H9 (cell line): ENCODE measurements at regions not wholly inside any gene's neighbourhood (a gene's known extent, or its start where the extent isn't known, plus 50 kb on each side); places are given as distances from the start of the nearest gene placed in this dataset.

Experiments
- DNase-seq: peaks from one replicate; pipeline ENCODE4 v3.0.0-alpha.2; 2017
- H2AFZ ChIP-seq: one replicate; pipeline ENCODE4 v1.6.1; 2013; ENCODE audit warnings: mild to moderate bottlenecking, low read length, control low read depth, moderate library complexity
- H2AK5ac ChIP-seq: 2 replicates; pipeline ENCODE4 v1.6.1; 2013; ENCODE audit warnings: low read length, control low read depth, mixed read lengths; ENCODE audit not compliant: insufficient read length
- H2BK120ac ChIP-seq: one replicate; pipeline ENCODE4 v1.6.1; 2013; ENCODE audit warnings: low read depth, mild to moderate bottlenecking, low read length, control low read depth, inconsistent platforms; ENCODE audit not compliant: poor library complexity, severe bottlenecking
- H2BK12ac ChIP-seq: 2 replicates; pipeline ENCODE4 v1.6.1; 2013; ENCODE audit warnings: low read length, control low read depth, mixed read lengths, low read depth; ENCODE audit not compliant: insufficient read length
- H2BK15ac ChIP-seq: 2 replicates; pipeline ENCODE4 v1.6.1; 2013; ENCODE audit warnings: low read depth, low read length, control low read depth
- H2BK20ac ChIP-seq: one replicate; pipeline ENCODE4 v1.6.1; 2013; ENCODE audit warnings: low read depth, mild to moderate bottlenecking, low read length, control low read depth, inconsistent platforms; ENCODE audit not compliant: poor library complexity, severe bottlenecking
- H2BK5ac ChIP-seq: 2 replicates; pipeline ENCODE4 v1.6.1; 2013; ENCODE audit warnings: low read length, control low read depth, mixed read lengths; ENCODE audit not compliant: insufficient read length
- H3K14ac ChIP-seq: 2 replicates; pipeline ENCODE4 v1.6.1; 2013; ENCODE audit warnings: low read length, control low read depth; ENCODE audit not compliant: insufficient read depth
- H3K18ac ChIP-seq: 2 replicates; pipeline ENCODE4 v1.6.1; 2013; ENCODE audit warnings: low read depth, mild to moderate bottlenecking, mixed read lengths, low read length, control low read depth; ENCODE audit not compliant: insufficient read length
- H3K23ac ChIP-seq: 2 replicates; pipeline ENCODE4 v1.6.1; 2013; ENCODE audit warnings: low read length, control low read depth, mixed read lengths, low read depth; ENCODE audit not compliant: insufficient read length
- H3K23me2 ChIP-seq: 2 replicates; pipeline ENCODE4 v1.6.1; 2013; ENCODE audit warnings: low read depth, mild to moderate bottlenecking, mixed read lengths, low read length, control low read depth; ENCODE audit not compliant: insufficient read length, poor library complexity, severe bottlenecking
- H3K27ac ChIP-seq: 2 replicates; pipeline ENCODE4 v1.5.1; 2013; ENCODE audit warnings: low read length, control low read depth, mixed read lengths, low read depth; ENCODE audit not compliant: insufficient read length
- H3K27me3 ChIP-seq: 2 replicates; pipeline ENCODE4 v1.6.1; 2013; ENCODE audit warnings: low read length, control low read depth, inconsistent platforms; ENCODE audit not compliant: insufficient read depth
- H3K4ac ChIP-seq: 2 replicates; pipeline ENCODE4 v1.6.1; 2013; ENCODE audit warnings: low read depth, mild to moderate bottlenecking, control low read depth, inconsistent platforms, low read length, moderate library complexity
- H3K4me1 ChIP-seq: 2 replicates; pipeline ENCODE4 v1.6.1; 2013; ENCODE audit warnings: low read length, control low read depth, inconsistent platforms; ENCODE audit not compliant: insufficient read depth
- H3K4me2 ChIP-seq: 2 replicates; pipeline ENCODE4 v1.6.1; 2013; ENCODE audit warnings: low read length, control low read depth, mixed read lengths; ENCODE audit not compliant: insufficient read length, insufficient read depth
- H3K56ac ChIP-seq: 2 replicates; pipeline ENCODE4 v1.6.1; 2013; ENCODE audit warnings: low read depth, mild to moderate bottlenecking, mixed read lengths, low read length, control low read depth; ENCODE audit not compliant: insufficient read length
- H3K79me1 ChIP-seq: 2 replicates; pipeline ENCODE4 v1.6.1; 2013; ENCODE audit warnings: low read depth, mild to moderate bottlenecking, moderate library complexity, low read length, control low read depth, inconsistent platforms; ENCODE audit not compliant: insufficient read depth, poor library complexity, severe bottlenecking
- H3K79me2 ChIP-seq: 2 replicates; pipeline ENCODE4 v1.6.1; 2013; ENCODE audit warnings: low read length, control low read depth, inconsistent platforms; ENCODE audit not compliant: insufficient read depth
- H3K9ac ChIP-seq: 2 replicates; pipeline ENCODE4 v1.6.1; 2013; ENCODE audit warnings: low read length, control low read depth, mixed read lengths; ENCODE audit not compliant: insufficient read length; ENCODE audit errors: extremely low read depth
- H3K9me3 ChIP-seq: one replicate; pipeline ENCODE4 v1.6.1; 2013; ENCODE audit warnings: low read depth, low read length, inconsistent platforms; ENCODE audit not compliant: control insufficient read depth
- H3T11ph ChIP-seq: one replicate; pipeline ENCODE4 v1.6.1; 2013; ENCODE audit warnings: mild to moderate bottlenecking, low read length, control low read depth, inconsistent platforms
- H4K20me1 ChIP-seq: one replicate; pipeline ENCODE4 v1.6.1; 2013; ENCODE audit not compliant: control insufficient read depth, insufficient read length, insufficient read depth
- H4K5ac ChIP-seq: 2 replicates; pipeline ENCODE4 v1.6.1; 2013; ENCODE audit warnings: low read depth, mild to moderate bottlenecking, mixed read lengths, low read length, control low read depth; ENCODE audit not compliant: insufficient read length
- H4K8ac ChIP-seq: replicated peaks from 2 replicates; pipeline ENCODE4 v1.6.1; 2013; ENCODE audit warnings: low read length, control low read depth, mixed read lengths, low read depth; ENCODE audit not compliant: insufficient read length
- H4K91ac ChIP-seq: 2 replicates; pipeline ENCODE4 v1.6.1; 2013; ENCODE audit warnings: low read depth, mild to moderate bottlenecking, moderate library complexity, mixed read lengths, low read length, control low read depth; ENCODE audit not compliant: insufficient read length
- H3K27ac Mint-ChIP-seq, 3 experiments: 2 replicates in 2 of 3; 3 replicates in 1 of 3; pipeline ENCODE4 v1.8.0; 2020 to 2021; ENCODE audit warnings: mixed read lengths in 3 of 3, mild to moderate bottlenecking in 1 of 3, moderate library complexity in 1 of 3
- H3K27me3 Mint-ChIP-seq: 2 replicates; pipeline ENCODE4 v1.8.0; 2021; ENCODE audit warnings: low read depth, mild to moderate bottlenecking, moderate library complexity, mixed read lengths
- H3K36me3 Mint-ChIP-seq, 3 experiments: 2 replicates in 2 of 3; 3 replicates in 1 of 3; pipeline ENCODE4 v1.8.0; 2020 to 2021; ENCODE audit warnings: low read depth in 3 of 3, mixed read lengths in 3 of 3; ENCODE audit not compliant: insufficient read depth in 1 of 3
- H3K4me1 Mint-ChIP-seq, 2 experiments: 2 replicates each; pipeline ENCODE4 v1.8.0; 2020; ENCODE audit warnings: mixed read lengths in 2 of 2
- H3K4me3 Mint-ChIP-seq, 2 experiments: 2 replicates in 1 of 2; 3 replicates in 1 of 2; pipeline ENCODE4 v1.8.0; 2020 to 2021; ENCODE audit warnings: mild to moderate bottlenecking in 2 of 2, mixed read lengths in 2 of 2, moderate library complexity in 1 of 2
- H3K9me3 Mint-ChIP-seq, 2 experiments: 2 replicates in 1 of 2; 3 replicates in 1 of 2; pipeline ENCODE4 v1.8.0; 2020; ENCODE audit warnings: mild to moderate bottlenecking in 2 of 2, mixed read lengths in 2 of 2, moderate library complexity in 1 of 2
- WGBS: extraction: QIAGEN DNeasy Blood & Tissue Kit; methylation state at CpG from one replicate; pipeline ENCODE4 v1.1.7; 2013; ENCODE audit warnings: missing lambda C conversion rate, low lambda C conversion rate, mixed read lengths; ENCODE audit not compliant: insufficient read length; ENCODE audit errors: extremely low coverage; 5-methylcytosine and 5-hydroxymethylcytosine counted together
- TF ChIP-seq, protein P1 (sequence below): fragments of 200-600 bp; sonication (generic); conservative IDR thresholded peaks from 3 replicates; pipeline ENCODE4 v1.8.0; 2021; ENCODE audit warnings: antibody characterized with exemption, mild to moderate bottlenecking

DNA sequence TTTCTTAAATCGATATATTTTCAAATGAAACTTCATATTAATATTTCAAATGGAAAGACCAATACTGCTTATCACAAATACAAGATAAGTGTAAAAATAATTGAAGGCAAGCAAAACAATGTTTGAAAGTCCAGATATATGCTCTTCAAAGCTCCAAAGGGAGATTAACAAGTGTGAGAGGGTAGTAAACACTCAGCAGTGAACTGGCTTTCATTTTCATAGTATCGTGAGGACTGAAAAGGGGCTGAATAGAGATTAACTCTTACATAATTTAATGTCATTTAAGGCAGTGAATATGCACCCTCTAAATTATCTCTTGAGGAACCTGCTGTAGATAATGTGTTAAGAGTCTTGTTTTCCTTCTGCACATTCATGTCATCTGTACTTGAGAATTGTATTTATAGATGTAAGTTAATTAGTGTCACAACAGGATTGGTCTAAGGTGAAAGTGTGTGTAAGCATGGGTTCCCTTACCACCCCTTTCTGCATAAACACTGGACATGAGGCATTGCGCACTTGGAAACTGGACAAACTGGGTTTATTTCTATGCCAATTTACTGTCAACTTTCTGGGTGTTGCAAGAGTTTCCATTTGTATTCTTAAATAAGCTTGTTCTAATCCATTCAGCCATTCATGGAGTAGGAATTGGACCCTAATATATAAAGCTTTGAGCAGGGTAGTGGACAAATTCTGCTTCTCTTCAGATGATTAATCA, 76.7 kb upstream of the SESTD1 start:
- no peak overlapping the region for H3K27ac Mint-ChIP-seq
- peaks cover 2% of the 10 kb centered on the region; the same call in 1 of the 2 replicates for H3K4me1 ChIP-seq
- no peaks in the 10 kb centered on the region; a peak in 1 of 5 replicates for H3K9me3 Mint-ChIP-seq

More for the DNA sequence above, 76.7 kb upstream of the SESTD1 start:
- Histone ChIP-seq H3K4ac (no peak overlapping the region), H4K20me1 (no peaks in the 10 kb centered on the region), H4K5ac (no peak overlapping the region), H4K8ac (no peak overlapping the region), H3K23me2 (no peaks in the 10 kb centered on the region), H3K9ac (no peak overlapping the region), H3K18ac (no peak overlapping the region), H2BK12ac (no peak overlapping the region), H2AK5ac (no peak overlapping the region), H3K27me3 (no peaks in the 10 kb centered on the region), H2BK20ac (no peak overlapping the region), H2AFZ (no peak overlapping the region), H2BK5ac (no peak overlapping the region), H4K91ac (no peak overlapping the region), H3T11ph (no peak overlapping the region), H3K9me3 (no peaks in the 10 kb centered on the region), H3K79me1 (no peaks in the 10 kb centered on the region), H3K79me2 (no peaks in the 10 kb centered on the region), H3K23ac (no peak overlapping the region), H3K14ac (no peak overlapping the region), H3K56ac (no peak overlapping the region), H2BK15ac (no peak overlapping the region), H3K4me2 (no peak overlapping the region), H3K27ac (no peak overlapping the region), H2BK120ac (no peak overlapping the region)
- no peaks in the 10 kb centered on the region; a peak in 1 of 7 replicates for H3K36me3 Mint-ChIP-seq
- H3K27me3 Mint-ChIP-seq, result no peaks in the 10 kb centered on the region
- H3K4me1 Mint-ChIP-seq, result peaks cover 30% of the 10 kb centered on the region in 2 experiments
- WGBS, result 100% methylated on average over 1 of the region's 3 CpGs
- no peak for DNase-seq
- H3K4me3 Mint-ChIP-seq, result no peak overlapping the region
- TF ChIP-seq, protein P1, sequence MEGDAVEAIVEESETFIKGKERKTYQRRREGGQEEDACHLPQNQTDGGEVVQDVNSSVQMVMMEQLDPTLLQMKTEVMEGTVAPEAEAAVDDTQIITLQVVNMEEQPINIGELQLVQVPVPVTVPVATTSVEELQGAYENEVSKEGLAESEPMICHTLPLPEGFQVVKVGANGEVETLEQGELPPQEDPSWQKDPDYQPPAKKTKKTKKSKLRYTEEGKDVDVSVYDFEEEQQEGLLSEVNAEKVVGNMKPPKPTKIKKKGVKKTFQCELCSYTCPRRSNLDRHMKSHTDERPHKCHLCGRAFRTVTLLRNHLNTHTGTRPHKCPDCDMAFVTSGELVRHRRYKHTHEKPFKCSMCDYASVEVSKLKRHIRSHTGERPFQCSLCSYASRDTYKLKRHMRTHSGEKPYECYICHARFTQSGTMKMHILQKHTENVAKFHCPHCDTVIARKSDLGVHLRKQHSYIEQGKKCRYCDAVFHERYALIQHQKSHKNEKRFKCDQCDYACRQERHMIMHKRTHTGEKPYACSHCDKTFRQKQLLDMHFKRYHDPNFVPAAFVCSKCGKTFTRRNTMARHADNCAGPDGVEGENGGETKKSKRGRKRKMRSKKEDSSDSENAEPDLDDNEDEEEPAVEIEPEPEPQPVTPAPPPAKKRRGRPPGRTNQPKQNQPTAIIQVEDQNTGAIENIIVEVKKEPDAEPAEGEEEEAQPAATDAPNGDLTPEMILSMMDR, result no peak
